Left lung (tissue), 4 donors: ENCODE measurements at regions not wholly inside any gene's neighbourhood (a gene's known extent, or its start where the extent isn't known, plus 50 kb on each side); places are given as distances from the start of the nearest gene placed in this dataset.

ENCODE experiments used
- ATAC-seq: fragments of 200-7000 bp; cut with Tn5 transposase; one replicate; pipeline ENCODE4 v1.9.1; 2020; ENCODE audit warnings: moderate library complexity
- DNase-seq, 4 donors: peaks; one replicate each; pipeline ENCODE4 v3.0.0-alpha.2; 2013 to 2020
- H3K27ac ChIP-seq, 2 donors: fragments of 200-600 bp; sonication (generic) in 1 of 2; one replicate each; pipeline versions ENCODE4 v1.5.0 to v1.8.0; 2020 to 2021
- H3K27me3 ChIP-seq, 2 donors: fragments of 200-600 bp; sonication (generic) in 1 of 2; one replicate each; pipeline versions ENCODE4 v1.5.0 to v1.8.0; 2020 to 2021
- H3K36me3 ChIP-seq, 2 donors: fragments of 200-600 bp; sonication (generic) in 1 of 2; one replicate each; pipeline versions ENCODE4 v1.5.0 to v1.8.0; 2020 to 2021
- H3K4me1 ChIP-seq, 2 donors: fragments of 200-600 bp; one replicate each; pipeline ENCODE4 v1.8.0; 2021
- H3K4me3 ChIP-seq, 2 donors: fragments of 200-600 bp; sonication (generic) in 1 of 2; one replicate each; pipeline versions ENCODE4 v1.5.0 to v1.8.0; 2020 to 2021; ENCODE audit warnings: mild to moderate bottlenecking in 1 of 2
- H3K9me3 ChIP-seq, 2 donors: fragments of 200-600 bp; sonication (generic) in 1 of 2; one replicate each; pipeline versions ENCODE4 v1.5.0 to v1.8.0; 2020 to 2021
- CTCF ChIP-seq, 2 donors: fragments of 200-600 bp; sonication (generic) in 1 of 2; IDR thresholded peaks; one replicate each; pipeline versions ENCODE4 v1.5.0 to v1.8.0; 2021; ENCODE audit warnings: antibody characterized with exemption in 2 of 2
- intact Hi-C, 2 donors: fragments of 100-400 bp; cut with DNase I; formaldehyde crosslinking; loops; one replicate each; pipeline versions ENCODE4 v1.11.2 to v1.14.2; 2022
- donor health status: DM: no; HTN: yes; CAD: no.
- donor health status: DM: no; HTN: no; CAD: no.

GRCh38 chr4:3679851-3680311 lies 86.3 kb upstream of the ADRA2C start:
- peak in 1 of 4 donors; percentile 74 for DNase-seq
- H3K4me3 ChIP-seq: no peak overlapping the region
- no peak for TF ChIP-seq CTCF (IDR thresholded peaks at IDR 0.05)
- H3K27ac ChIP-seq: no peak overlapping the region
- ATAC-seq: no peak
- H3K9me3 ChIP-seq: no peaks in the 10 kb centered on the region
- intact Hi-C loops: no loop called here
- no peaks in the 10 kb centered on the region for H3K4me1 ChIP-seq
- H3K27me3 ChIP-seq: peaks cover 0 to 50% of the 10 kb centered on the region in 2 donors
- no peaks in the 10 kb centered on the region for H3K36me3 ChIP-seq

- DNase-seq (peak in 1 of 4 donors; percentile 60), ATAC-seq (no peak)
- intact Hi-C loops: no loop called here
- H3K36me3 ChIP-seq: no peaks in the 10 kb centered on the region
- H3K4me1 ChIP-seq: no peaks in the 10 kb centered on the region
- no peak overlapping the region for H3K27ac ChIP-seq
- no peak for TF ChIP-seq CTCF (IDR thresholded peaks at IDR 0.05)
- H3K9me3 ChIP-seq: no peaks in the 10 kb centered on the region
- H3K27me3 ChIP-seq: peaks cover 0 to 49% of the 10 kb centered on the region in 2 donors
- no peak overlapping the region for H3K4me3 ChIP-seq
These were observed 86.9 kb upstream of the ADRA2C start for GRCh38 chr4:3679071-3679825.

GRCh38 chr4:3677748-3678070 lies 88.5 kb upstream of the ADRA2C start:
- no peak for ATAC-seq
- H3K36me3 ChIP-seq: no peaks in the 10 kb centered on the region
- H3K27ac ChIP-seq: no peak overlapping the region
- TF ChIP-seq CTCF (IDR thresholded peaks at IDR 0.05): no peak
- no peak overlapping the region for H3K4me3 ChIP-seq
- peaks cover 0 to 3% of the 10 kb centered on the region in 2 donors for H3K9me3 ChIP-seq
- peak in 1 of 4 donors; percentile 26 for DNase-seq
- intact Hi-C loops: no loop called here
- no peaks in the 10 kb centered on the region for H3K4me1 ChIP-seq
- peaks cover 0 to 39% of the 10 kb centered on the region in 2 donors for H3K27me3 ChIP-seq

GRCh38 chr4:3676907-3677747 lies 89.1 kb upstream of the ADRA2C start:
- H3K9me3 ChIP-seq: peaks cover 0 to 3% of the 10 kb centered on the region in 2 donors
- no peak for ATAC-seq
- no peak overlapping the region for H3K27ac ChIP-seq
- peak in 2 of 4 donors; percentile 11 to 54 for DNase-seq
- no peak overlapping the region for H3K4me3 ChIP-seq
- no peaks in the 10 kb centered on the region for H3K36me3 ChIP-seq
- H3K4me1 ChIP-seq: no peaks in the 10 kb centered on the region
- H3K27me3 ChIP-seq: peaks cover 0 to 39% of the 10 kb centered on the region in 2 donors
- TF ChIP-seq CTCF (IDR thresholded peaks at IDR 0.05): no peak
- intact Hi-C loops: no loop called here

- Histone ChIP-seq H3K4me1 (no peaks in the 10 kb centered on the region), H3K27me3 (peaks cover 0 to 37% of the 10 kb centered on the region in 2 donors), H3K9me3 (peaks cover 0 to 3% of the 10 kb centered on the region in 2 donors), H3K27ac (no peak overlapping the region), H3K36me3 (no peaks in the 10 kb centered on the region), H3K4me3 (no peak overlapping the region)
- no peak for TF ChIP-seq CTCF (IDR thresholded peaks at IDR 0.05)
- intact Hi-C loops: no loop called here
- no peak for ATAC-seq
- DNase-seq: peak in 2 of 4 donors; percentile 14 to 41
These were observed 90.0 kb upstream of the ADRA2C start for GRCh38 chr4:3676196-3676595.
